ENCODE measurements at regions not wholly inside any gene's neighbourhood (a gene's known extent, or its start where the extent isn't known, plus 50 kb on each side); places are given as distances from the start of the nearest gene placed in this dataset.
"Not testable (repeated sequence)": the region's sequence is repeated elsewhere in the genome, so short reads cannot be mapped to it uniquely, and the experiment has no call there.

- DNase-seq = no peak
- in situ Hi-C loops (cut with MboI; ENCODE audit: low pct_unique_long_range_greater_than_20kb, low sequenced_read_pairs) = no loop called here
These were observed 104.5 kb upstream of the PKN2 start for GRCh38 chr1:88579598-88579997.

DNA sequence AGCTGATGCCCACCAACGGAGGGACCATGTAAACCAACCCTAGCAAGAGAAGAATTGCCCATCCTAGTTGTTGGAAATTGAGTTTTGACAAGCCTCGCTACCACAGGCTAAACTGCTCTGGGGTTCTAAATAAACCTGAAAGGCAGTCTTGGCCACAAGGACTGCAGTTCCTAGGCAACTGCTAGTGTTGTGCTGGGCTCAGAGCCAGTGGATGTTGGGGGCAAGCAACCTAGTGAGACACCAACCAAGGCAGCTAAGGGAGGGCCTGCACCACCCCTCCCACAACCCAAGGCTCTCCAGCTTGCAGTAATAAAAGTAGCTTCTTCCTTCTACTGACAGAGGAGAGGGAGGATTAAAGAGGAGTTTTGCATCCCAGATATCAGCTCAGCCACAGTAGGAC is 102.4 kb upstream of the PKN2 start:
- DNase-seq = no peak
- in situ Hi-C loops (cut with MboI; ENCODE audit: low pct_unique_long_range_greater_than_20kb, low sequenced_read_pairs) = no loop called here

DNA sequence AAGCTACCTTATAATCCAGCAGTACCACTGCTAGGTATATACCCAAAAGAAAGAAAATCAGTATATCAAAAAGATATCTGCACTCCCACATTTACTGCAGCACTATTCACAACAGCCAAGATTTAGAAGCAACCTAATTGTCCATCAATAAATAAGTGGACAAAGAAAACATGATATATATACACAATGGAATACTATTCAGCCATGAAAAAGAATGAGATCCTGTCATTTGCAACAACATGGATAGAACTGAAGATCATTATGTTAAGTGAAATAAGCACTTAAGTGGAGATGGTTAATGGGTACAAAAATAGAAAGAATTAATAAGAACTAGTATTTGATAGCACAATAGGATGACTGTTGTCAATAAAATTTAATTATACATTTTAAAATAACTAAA is 90.7 kb upstream of the PKN2 start:
- DNase-seq = no peak
- in situ Hi-C loops (cut with MboI; ENCODE audit: low pct_unique_long_range_greater_than_20kb, low sequenced_read_pairs) = no loop called here

- peak; percentile 66 for DNase-seq
- in situ Hi-C loops (cut with MboI; ENCODE audit: low pct_unique_long_range_greater_than_20kb, low sequenced_read_pairs) = no loop called here
These were observed 88.6 kb upstream of the PKN2 start for GRCh38 chr1:88595355-88596002.

DNA sequence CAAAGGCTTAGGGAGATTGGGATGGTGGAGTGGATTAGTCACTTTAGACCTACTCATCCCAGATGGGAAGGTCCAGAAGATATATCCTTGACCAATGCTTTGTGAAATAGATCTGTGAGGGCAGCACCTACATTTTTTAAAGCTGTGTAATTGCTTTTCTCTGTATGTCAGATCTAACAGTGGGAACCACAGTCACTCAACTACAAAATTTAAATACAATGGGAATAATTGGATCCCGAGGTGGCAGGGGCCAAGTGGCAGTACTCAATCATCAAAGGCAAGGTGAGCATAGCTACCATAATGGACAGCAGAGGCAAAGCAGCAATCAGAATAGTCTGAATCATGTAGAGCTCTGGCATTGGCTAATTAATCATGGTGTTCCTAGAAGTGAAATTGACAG is 86.1 kb upstream of the PKN2 start:
- DNase-seq; in situ Hi-C loops (cut with MboI; ENCODE audit: low pct_unique_long_range_greater_than_20kb, low sequenced_read_pairs): not testable (repeated sequence)

DNA sequence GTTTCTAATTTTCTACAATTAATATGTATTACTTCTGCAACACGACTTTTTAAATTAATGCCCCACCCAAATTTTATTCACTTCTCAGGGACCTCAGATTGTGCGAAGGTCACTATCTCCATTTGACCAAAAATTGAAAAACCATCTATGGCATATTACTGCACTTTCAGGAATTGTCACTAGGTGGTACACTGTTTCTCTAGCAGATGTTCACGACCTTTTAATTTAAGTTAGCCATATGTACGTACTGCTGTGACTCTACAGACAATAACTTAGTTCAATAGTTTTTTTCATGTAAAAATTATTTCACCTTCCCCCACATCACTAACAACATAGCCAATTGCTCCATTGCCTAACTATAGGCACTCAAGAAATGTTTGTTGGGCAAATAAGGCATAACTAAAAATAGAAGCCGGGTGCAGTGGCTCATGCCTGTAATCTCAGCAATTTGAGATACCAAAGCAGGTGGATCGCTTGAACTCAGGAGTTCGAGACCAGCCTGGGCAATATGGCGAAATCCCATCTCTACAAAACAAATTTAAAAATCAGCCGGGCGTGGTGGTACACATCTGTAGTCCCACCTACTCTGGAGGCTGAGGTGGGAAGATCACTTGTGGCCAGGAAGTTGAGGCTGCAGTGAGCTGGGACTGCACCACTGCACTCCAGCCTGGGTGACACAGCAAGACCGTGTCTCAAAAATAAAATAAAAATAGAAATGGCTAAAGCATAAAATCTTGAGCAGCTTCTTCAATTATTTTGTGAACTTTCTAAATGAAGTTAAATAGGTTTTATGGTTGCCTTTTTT is 75.7 kb upstream of the PKN2 start:
- in situ Hi-C loops (cut with MboI; ENCODE audit: low pct_unique_long_range_greater_than_20kb, low sequenced_read_pairs) = no loop called here
- peak; percentile 64 for DNase-seq

- in situ Hi-C loops (cut with MboI; ENCODE audit: low pct_unique_long_range_greater_than_20kb, low sequenced_read_pairs) = no loop called here
- no peak for DNase-seq
These were observed 75.0 kb upstream of the PKN2 start for GRCh38 chr1:88609051-88609450.

- no peak for DNase-seq
- in situ Hi-C loops (cut with MboI; ENCODE audit: low pct_unique_long_range_greater_than_20kb, low sequenced_read_pairs) = no loop called here
These were observed 73.4 kb upstream of the PKN2 start for GRCh38 chr1:88610687-88611086.

- DNase-seq = no peak
- in situ Hi-C loops (cut with MboI; ENCODE audit: low pct_unique_long_range_greater_than_20kb, low sequenced_read_pairs) = no loop called here
These were observed 71.8 kb upstream of the PKN2 start for GRCh38 chr1:88612292-88612691.

DNA sequence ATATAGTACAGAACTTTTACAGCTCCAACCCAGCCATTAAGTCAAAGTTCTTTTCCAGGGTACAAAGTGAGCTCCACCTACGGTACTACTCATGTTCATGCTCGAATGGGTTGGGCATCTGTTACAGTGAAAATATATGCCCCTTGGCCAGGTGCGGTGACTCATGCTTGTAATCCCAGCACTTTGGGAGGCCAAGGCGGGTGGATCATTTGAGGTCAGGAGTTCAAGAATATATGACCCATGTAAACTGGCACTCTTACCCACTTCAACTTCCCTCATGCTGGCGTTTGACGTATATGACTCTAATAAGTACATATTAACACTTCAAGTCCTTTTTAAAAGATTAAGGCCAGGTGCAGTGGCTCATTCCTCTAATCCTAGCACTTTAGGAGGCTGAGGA is 71.3 kb upstream of the PKN2 start:
- in situ Hi-C loops (cut with MboI; ENCODE audit: low pct_unique_long_range_greater_than_20kb, low sequenced_read_pairs) = no loop called here
- DNase-seq = no peak

DNA sequence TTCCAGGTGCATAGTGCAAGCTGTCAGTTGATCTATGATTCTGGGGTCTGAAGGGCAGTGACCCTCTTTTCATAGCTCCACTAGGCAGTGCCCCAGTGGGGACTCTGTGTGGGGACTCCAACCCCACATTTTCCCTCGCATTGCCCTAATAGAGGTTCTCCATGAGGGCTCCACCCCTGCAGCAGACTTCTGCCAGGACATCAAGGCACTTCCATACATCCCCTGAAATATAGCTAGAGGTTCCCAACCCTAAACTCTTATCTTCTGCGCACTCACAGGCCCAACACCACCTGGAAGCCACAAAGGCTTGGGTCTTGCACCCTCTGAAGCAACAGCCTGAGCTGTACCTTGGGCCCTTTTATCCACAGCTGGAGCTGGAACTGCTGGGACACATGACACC is 65.7 kb upstream of the PKN2 start:
- in situ Hi-C loops (cut with MboI; ENCODE audit: low pct_unique_long_range_greater_than_20kb, low sequenced_read_pairs) = no loop called here
- DNase-seq = no peak

DNA sequence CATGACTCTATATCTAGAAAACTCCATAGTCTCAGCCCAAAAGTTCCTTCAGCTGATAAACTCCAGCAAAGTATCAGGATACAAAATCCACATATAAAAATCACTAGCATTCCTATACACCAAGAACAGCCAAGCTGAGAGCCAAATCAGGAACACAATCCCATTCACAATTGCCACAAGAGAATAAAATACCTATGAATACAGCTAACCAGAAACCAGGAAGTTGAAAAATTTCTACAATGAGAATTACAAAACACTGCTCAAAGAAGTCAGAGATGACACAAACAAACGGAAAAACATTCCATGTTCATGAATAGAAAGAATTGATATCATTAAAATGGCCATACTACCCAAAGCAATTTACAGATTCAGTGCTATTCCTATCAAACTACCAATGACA is 61.0 kb upstream of the PKN2 start:
- DNase-seq; in situ Hi-C loops (cut with MboI; ENCODE audit: low pct_unique_long_range_greater_than_20kb, low sequenced_read_pairs): not testable (repeated sequence)
